ENCODE measurements at regions not wholly inside any gene's neighbourhood (a gene's known extent, or its start where the extent isn't known, plus 50 kb on each side); places are given as distances from the start of the nearest gene placed in this dataset.

DNA sequence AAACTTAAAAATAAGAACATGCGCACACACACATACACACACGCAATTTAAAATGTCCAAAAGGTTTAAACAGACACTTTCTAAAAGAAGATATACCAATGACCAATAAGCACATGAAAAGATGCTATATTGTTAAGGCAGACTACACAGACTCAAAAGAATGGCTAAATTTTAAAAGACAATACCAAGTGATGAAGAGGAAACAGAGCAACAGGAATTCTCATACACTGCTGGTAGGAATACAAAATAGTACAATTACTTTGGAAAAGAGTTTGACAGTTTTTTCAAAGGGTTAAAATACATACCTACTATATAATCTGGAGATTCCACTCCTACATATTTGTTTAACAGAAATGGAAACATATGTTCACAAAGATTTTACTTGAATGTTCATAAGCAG, 239.6 kb upstream of the SAMSN1 start:
- TF ChIP-seq CTCF (IDR thresholded peaks at IDR 0.05) (no peak), POLR2A (IDR thresholded peaks at IDR 0.05) (no peak)
